ENCODE measurements at regions not wholly inside any gene's neighbourhood (a gene's known extent, or its start where the extent isn't known, plus 50 kb on each side); places are given as distances from the start of the nearest gene placed in this dataset.

DNA sequence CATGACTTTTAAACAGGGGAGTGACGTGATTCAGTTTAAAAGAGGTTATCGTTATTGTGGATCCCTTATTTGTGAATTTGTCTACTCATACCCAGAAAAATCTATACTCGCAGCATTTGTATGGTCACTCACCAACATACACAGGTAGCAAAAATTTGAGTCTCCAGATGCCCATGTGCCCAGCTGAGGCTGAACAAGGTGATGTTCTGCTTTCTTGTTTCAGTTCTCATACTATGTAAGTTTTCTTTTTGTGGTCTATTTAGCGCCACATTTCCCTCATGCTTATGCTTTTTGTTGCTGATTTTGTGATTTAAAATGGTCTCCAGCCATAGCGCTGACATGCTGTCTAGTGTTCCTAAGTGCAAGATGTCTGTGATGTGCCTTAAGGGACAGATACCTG, 312.9 kb upstream of the SEMA3A start (continued):
- TF ChIP-seq JUN (IDR thresholded peaks at IDR 0.05): no peak
- TF ChIP-seq TP53 (CRISPR knock-in tag; IDR thresholded peaks at IDR 0.05): no peak

GRCh38 chr7:84506151-84506550, 311.6 kb upstream of the SEMA3A start:
- CTCF ChIA-PET: no interaction called here

DNA sequence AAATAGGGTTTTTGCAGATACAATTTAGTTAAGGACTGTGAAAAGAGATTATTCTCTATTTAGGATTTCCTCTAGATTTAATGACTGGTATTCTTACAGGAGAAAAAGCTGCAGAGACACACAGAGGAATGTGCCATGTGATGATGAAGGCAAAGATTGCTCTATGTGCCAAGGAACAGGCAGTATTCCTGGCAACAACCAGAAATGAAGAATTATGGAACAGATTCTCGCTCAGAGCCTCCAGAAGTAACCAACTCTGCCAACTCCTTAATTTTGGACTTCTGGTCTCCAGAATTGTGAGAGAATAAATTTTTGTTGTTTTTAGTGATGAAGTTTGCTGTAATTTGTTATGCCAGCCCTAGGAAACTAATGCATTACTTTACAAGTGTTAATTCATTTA, 307.6 kb upstream of the SEMA3A start:
- no peak for ATAC-seq
- TF ChIP-seq EHMT2 (IDR thresholded peaks at IDR 0.05; ENCODE audit: low read depth) (no peak), RNF2 (IDR thresholded peaks at IDR 0.05; ENCODE audit: borderline replicate concordance, low read depth) (no peak), RCOR1 (IDR thresholded peaks at IDR 0.05; ENCODE audit: low read depth, low read length) (no peak), SREBF2 (IDR thresholded peaks at IDR 0.05) (no peak), JUN (IDR thresholded peaks at IDR 0.05) (no peak), POLR2A (IDR thresholded peaks at IDR 0.05; ENCODE audit: low read length) (no peak), JUNB (IDR thresholded peaks at IDR 0.05) (no peak), ZSCAN20 (CRISPR knock-in tag; IDR thresholded peaks at IDR 0.05) (no peak), NPAS2 (CRISPR knock-in tag; IDR thresholded peaks at IDR 0.05; ENCODE audit: borderline replicate concordance) (no peak), TP53 (CRISPR knock-in tag; IDR thresholded peaks at IDR 0.05) (no peak), CHD4 (IDR thresholded peaks at IDR 0.05; ENCODE audit: borderline replicate concordance) (no peak), USF2 (IDR thresholded peaks at IDR 0.05) (no peak), HOXB13 (CRISPR knock-in tag; IDR thresholded peaks at IDR 0.05; ENCODE audit: low read depth) (no peak)
- TF ChIP-seq, protein P1, sequence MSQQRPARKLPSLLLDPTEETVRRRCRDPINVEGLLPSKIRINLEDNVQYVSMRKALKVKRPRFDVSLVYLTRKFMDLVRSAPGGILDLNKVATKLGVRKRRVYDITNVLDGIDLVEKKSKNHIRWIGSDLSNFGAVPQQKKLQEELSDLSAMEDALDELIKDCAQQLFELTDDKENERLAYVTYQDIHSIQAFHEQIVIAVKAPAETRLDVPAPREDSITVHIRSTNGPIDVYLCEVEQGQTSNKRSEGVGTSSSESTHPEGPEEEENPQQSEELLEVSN (IDR thresholded peaks at IDR 0.05; ENCODE audit: borderline replicate concordance, low read depth): no peak

More at GRCh38 chr7:84506151-84506550, 311.6 kb upstream of the SEMA3A start:
- ATAC-seq: no peak
- no peak for FAIRE-seq
- Histone ChIP-seq H3K4me3 (no peak overlapping the region), H3K9me3 (no peaks in the 10 kb centered on the region), H3K4me1 (0 out of 3 replicates have a peak, but pooled peaks cover 3% of the 10 kb centered on the region), H3K27ac (no peak overlapping the region), H3K4me2 (no peak overlapping the region)
- no peak for TF ChIP-seq REST (IDR thresholded peaks at IDR 0.05)
- no peak for TF ChIP-seq TFCP2L1 (CRISPR knock-in tag; IDR thresholded peaks at IDR 0.05)
- no peak for TF ChIP-seq EHMT2 (IDR thresholded peaks at IDR 0.05; ENCODE audit: low read depth)
- TF ChIP-seq FOSB (CRISPR knock-in tag; IDR thresholded peaks at IDR 0.05): no peak
- TF ChIP-seq RAD21 (conservative IDR thresholded peaks at IDR 0.05 in 1 of 2, IDR thresholded peaks at IDR 0.05 in 1 of 2): no peak
- TF ChIP-seq RCOR1 (IDR thresholded peaks at IDR 0.05; ENCODE audit: low read depth, low read length): no peak
- TF ChIP-seq SMC3 (IDR thresholded peaks at IDR 0.05): no peak
- no peak for TF ChIP-seq ELK1 (IDR thresholded peaks at IDR 0.05; ENCODE audit: low read depth, low read length)
- no peak for TF ChIP-seq HDAC2 (IDR thresholded peaks at IDR 0.05)
- no peak for TF ChIP-seq HES2 (IDR thresholded peaks at IDR 0.05)
- TF ChIP-seq CBX8 (IDR thresholded peaks at IDR 0.05): no peak
- no peak for TF ChIP-seq HOXB5 (CRISPR knock-in tag; IDR thresholded peaks at IDR 0.05)
- no peak for TF ChIP-seq MYC (IDR thresholded peaks at IDR 0.05; ENCODE audit: borderline replicate concordance, low read length)
- no peak for TF ChIP-seq RARB (CRISPR knock-in tag; IDR thresholded peaks at IDR 0.05)
- no peak for TF ChIP-seq NPAS2 (CRISPR knock-in tag; IDR thresholded peaks at IDR 0.05; ENCODE audit: borderline replicate concordance)
- no peak for TF ChIP-seq POLR2A (IDR thresholded peaks at IDR 0.05; ENCODE audit: low read length)
- no peak for TF ChIP-seq CEBPB (IDR thresholded peaks at IDR 0.05)
- no peak for TF ChIP-seq POLR2AphosphoS2 (conservative IDR thresholded peaks at IDR 0.05; ENCODE audit: low read length)
- TF ChIP-seq KDM1A (IDR thresholded peaks at IDR 0.05; ENCODE audit: low read depth): no peak
- TF ChIP-seq MAFK (IDR thresholded peaks at IDR 0.05; ENCODE audit: partially characterized antibody): no peak
- DNase-seq (ENCODE audit: low read depth in 1 of 2, low spot score in 1 of 2): no peak
- 56% methylated on average over 1 of the region's 1 CpG for WGBS (ENCODE audit: missing lambda C conversion rate)
- POLR2A ChIA-PET: no interaction called here

More for the DNA sequence above, 307.6 kb upstream of the SEMA3A start:
- ChIA-PET CTCF (no interaction called here), POLR2A (no interaction called here)
- WGBS (ENCODE audit: missing lambda C conversion rate): 74% methylated on average over 1 of the region's 1 CpG
- Histone ChIP-seq H3K27ac (no peak overlapping the region), H3K4me2 (no peak overlapping the region), H3K9me3 (no peaks in the 10 kb centered on the region), H3K4me1 (0 out of 3 replicates have a peak, but pooled peaks cover 3% of the 10 kb centered on the region), H3K4me3 (no peak overlapping the region)
- no peak for FAIRE-seq
- DNase-seq (ENCODE audit: low read depth in 1 of 2, low spot score in 1 of 2): no peak
